Ovary (tissue), 7 donors: ENCODE measurements at regions not wholly inside any gene's neighbourhood (a gene's known extent, or its start where the extent isn't known, plus 50 kb on each side); places are given as distances from the start of the nearest gene placed in this dataset.

Experiments used
- DNase-seq, 5 donors: peaks; one replicate each; pipeline ENCODE4 v3.0.0-alpha.2; 2019 to 2020
- H3K27ac ChIP-seq, 2 donors: fragments of 200-600 bp; one replicate each; pipeline versions ENCODE4 v1.5.1 to v1.8.0; 2019 to 2022
- H3K27me3 ChIP-seq: fragments of 200-600 bp; one replicate; pipeline ENCODE4 v1.8.0; 2022
- H3K36me3 ChIP-seq: fragments of 200-600 bp; sonication (generic); one replicate; pipeline ENCODE4 v1.5.1; 2019
- H3K4me1 ChIP-seq: one replicate; pipeline ENCODE4 v1.8.1; 2013; ENCODE audit warnings: mild to moderate bottlenecking, moderate library complexity; ENCODE audit not compliant: insufficient read depth
- H3K4me3 ChIP-seq: fragments of 200-600 bp; sonication (generic); one replicate; pipeline ENCODE4 v1.5.1; 2017
- H3K9me3 ChIP-seq, 2 donors: fragments of 200-600 bp in 1 of 2; sonication (generic) in 1 of 2; one replicate each; pipeline versions ENCODE4 v1.5.1 to v1.8.1; 2013 to 2019; ENCODE audit warnings: mild to moderate bottlenecking in 1 of 2, moderate library complexity in 1 of 2
- EP300 ChIP-seq: sonication (generic); formaldehyde crosslinking; IDR thresholded peaks from one replicate; pipeline ENCODE4 v1.6.1; 2017; ENCODE audit warnings: antibody characterized with exemption
- POLR2A ChIP-seq: fragments of 450-650 bp; IDR thresholded peaks from one replicate; pipeline ENCODE4 v1.6.1; 2017; ENCODE audit warnings: antibody characterized with exemption, mild to moderate bottlenecking, moderate library complexity
- WGBS, 3 donors: extraction: QIAGEN DNeasy Blood & Tissue Kit in 1 of 3; methylation state at CpG; one replicate each; pipeline versions ENCODE4 v1.1.5 to v1.1.7; 2013 to 2017; 5-methylcytosine and 5-hydroxymethylcytosine counted together
- intact Hi-C, 4 donors: fragments of 100-400 bp; cut with DNase I; formaldehyde crosslinking; loops; one replicate each; pipeline versions ENCODE4 v1.11.0 to v1.15.1; 2022 to 2023
- TF ChIP-seq, protein P1 (sequence below), 3 donors: fragments of 450-650 bp in 2 of 3; fragments of 200-600 bp in 1 of 3; IDR thresholded peaks; one replicate each; pipeline versions ENCODE4 v1.5.1 to v1.8.0; 2016 to 2022; ENCODE audit warnings: antibody characterized with exemption in 3 of 3, mild to moderate bottlenecking in 1 of 3
- donor health status: DM: no; HTN: no; CAD: no; lungs with moderate emphysema.
- donor health status: DM: no; HTN: no; CAD: no.
- donor health status: Bipolar disorder and iron deficiency.
- donor health status: DM: no; HTN: no; CAD: no.
- donor health status: DM: yes; HTN: yes; CAD: no.

DNA sequence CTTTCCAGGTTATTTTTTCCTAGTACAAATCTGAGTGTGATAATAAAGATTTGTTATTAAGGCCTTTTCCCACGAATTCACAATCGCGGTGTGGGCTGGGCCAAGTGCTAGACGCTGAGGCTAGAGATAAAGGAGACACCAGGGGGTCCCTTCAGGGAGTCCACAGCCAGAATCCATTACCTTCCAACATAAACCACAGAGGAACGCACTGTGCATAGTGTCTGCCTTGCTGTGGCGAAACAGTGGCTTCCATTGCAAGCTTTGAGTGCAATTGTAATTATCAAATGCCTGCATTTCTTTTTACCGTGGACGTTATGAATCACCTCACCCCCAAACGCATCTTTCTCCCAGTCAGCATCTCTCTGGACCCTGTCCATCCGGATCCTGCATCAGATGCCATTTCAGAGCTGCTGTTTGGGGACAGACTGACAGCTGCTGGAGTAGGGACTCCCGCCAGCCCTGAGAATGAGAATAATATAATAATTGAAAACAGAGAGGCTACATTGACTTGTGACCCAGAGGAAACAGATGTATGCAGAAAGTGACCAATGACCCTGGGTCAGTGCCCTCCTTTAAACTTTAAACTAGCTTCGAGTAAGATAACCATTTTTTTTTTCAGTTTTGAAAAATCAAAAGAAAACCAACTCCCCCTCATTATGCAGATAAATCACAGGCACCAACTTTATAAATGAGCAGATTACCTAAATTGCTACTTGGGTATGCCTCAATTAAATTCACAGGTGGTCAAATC, 456.2 kb upstream of the NRP1 start:
- TF ChIP-seq EP300 (no peak), POLR2A (no peak)
- TF ChIP-seq, protein P1, sequence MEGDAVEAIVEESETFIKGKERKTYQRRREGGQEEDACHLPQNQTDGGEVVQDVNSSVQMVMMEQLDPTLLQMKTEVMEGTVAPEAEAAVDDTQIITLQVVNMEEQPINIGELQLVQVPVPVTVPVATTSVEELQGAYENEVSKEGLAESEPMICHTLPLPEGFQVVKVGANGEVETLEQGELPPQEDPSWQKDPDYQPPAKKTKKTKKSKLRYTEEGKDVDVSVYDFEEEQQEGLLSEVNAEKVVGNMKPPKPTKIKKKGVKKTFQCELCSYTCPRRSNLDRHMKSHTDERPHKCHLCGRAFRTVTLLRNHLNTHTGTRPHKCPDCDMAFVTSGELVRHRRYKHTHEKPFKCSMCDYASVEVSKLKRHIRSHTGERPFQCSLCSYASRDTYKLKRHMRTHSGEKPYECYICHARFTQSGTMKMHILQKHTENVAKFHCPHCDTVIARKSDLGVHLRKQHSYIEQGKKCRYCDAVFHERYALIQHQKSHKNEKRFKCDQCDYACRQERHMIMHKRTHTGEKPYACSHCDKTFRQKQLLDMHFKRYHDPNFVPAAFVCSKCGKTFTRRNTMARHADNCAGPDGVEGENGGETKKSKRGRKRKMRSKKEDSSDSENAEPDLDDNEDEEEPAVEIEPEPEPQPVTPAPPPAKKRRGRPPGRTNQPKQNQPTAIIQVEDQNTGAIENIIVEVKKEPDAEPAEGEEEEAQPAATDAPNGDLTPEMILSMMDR (IDR thresholded peaks at IDR 0.05) = no peak
- intact Hi-C loops = no loop called here
- Histone ChIP-seq H3K27ac (no peak overlapping the region), H3K4me3 (no peak overlapping the region), H3K36me3 (no peaks in the 10 kb centered on the region), H3K9me3 (no peaks in the 10 kb centered on the region), H3K4me1 (peaks cover 4% of the 10 kb centered on the region), H3K27me3 (no peaks in the 10 kb centered on the region)
- no peak for DNase-seq
- WGBS, 3 donors = 15 to 25% (median 22%) methylated on average over 12 of the region's 12 CpGs

GRCh38 chr10:33783557-33783956, 449.1 kb upstream of the NRP1 start:
- Histone ChIP-seq H3K9me3 (no peaks in the 10 kb centered on the region), H3K36me3 (no peaks in the 10 kb centered on the region), H3K27ac (no peak overlapping the region), H3K4me1 (no peaks in the 10 kb centered on the region), H3K27me3 (no peaks in the 10 kb centered on the region), H3K4me3 (no peak overlapping the region)
- DNase-seq = no peak
- intact Hi-C loops = no loop called here
- TF ChIP-seq EP300 = no peak
- TF ChIP-seq, protein P1 (IDR thresholded peaks at IDR 0.05) = no peak
- no peak for TF ChIP-seq POLR2A
- WGBS, 3 donors = 97 to 100% (median 98%) methylated on average over 1 of the region's 1 CpG

- Histone ChIP-seq H3K9me3 (no peaks in the 10 kb centered on the region), H3K27me3 (no peaks in the 10 kb centered on the region), H3K27ac (no peak overlapping the region), H3K4me3 (no peak overlapping the region), H3K4me1 (no peaks in the 10 kb centered on the region), H3K36me3 (no peaks in the 10 kb centered on the region)
- WGBS, 3 donors = 92 to 96% (median 95%) methylated on average over 3 of the region's 3 CpGs
- intact Hi-C loops = no loop called here
- TF ChIP-seq, protein P1 (IDR thresholded peaks at IDR 0.05) = no peak
- TF ChIP-seq EP300 (no peak), POLR2A (no peak)
- DNase-seq = no peak
Observed at GRCh38 chr10:33783078-33783477, 448.6 kb upstream of the NRP1 start.

DNA sequence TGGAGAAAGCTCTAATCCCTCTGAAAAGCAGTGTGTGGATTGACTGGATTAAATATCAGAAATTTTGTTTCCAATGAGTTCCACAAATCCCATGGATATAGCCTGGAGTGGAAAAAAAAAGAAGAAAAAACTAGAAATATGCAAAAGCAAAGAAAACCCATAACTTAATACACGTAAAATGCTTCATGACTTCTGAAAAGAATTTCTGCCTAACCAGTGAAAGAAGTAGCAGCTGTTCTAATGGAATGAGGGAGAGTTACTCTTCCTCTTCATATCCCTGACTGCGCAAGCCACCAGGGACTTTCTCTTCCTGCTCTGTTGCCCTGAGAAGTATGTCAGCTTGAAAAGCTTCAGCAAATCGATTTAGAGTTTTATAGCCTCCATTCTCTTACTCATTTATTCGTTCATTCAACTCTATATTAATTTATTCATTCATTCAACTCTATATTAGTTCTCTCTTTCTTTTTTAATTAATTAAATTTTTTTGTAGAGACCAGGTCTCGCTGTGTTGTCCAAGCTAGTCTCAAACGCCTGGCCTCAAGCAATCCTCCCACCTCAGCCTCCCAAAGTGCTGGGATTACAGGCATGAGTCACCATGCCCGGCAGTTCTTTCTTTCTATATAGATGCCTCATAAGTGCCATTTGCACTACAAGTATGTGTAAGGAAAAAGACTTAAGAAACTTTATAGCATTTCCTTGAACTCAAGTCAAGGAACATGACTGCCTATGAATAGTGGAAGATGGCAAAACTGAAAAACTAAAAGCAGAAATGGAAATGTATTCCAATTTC, 447.3 kb upstream of the NRP1 start:
- H3K4me1 ChIP-seq = no peaks in the 10 kb centered on the region
- no peaks in the 10 kb centered on the region for H3K36me3 ChIP-seq
- intact Hi-C loops = no loop called here
- no peak for DNase-seq
- no peaks in the 10 kb centered on the region for H3K27me3 ChIP-seq
- no peak overlapping the region for H3K4me3 ChIP-seq
- H3K9me3 ChIP-seq = no peaks in the 10 kb centered on the region
- TF ChIP-seq, protein P1 (IDR thresholded peaks at IDR 0.05) = no peak
- no peak overlapping the region for H3K27ac ChIP-seq
- WGBS, 3 donors = 55 to 63% (median 57%) methylated on average over 7 of the region's 7 CpGs
